ENCODE measurements at regions not wholly inside any gene's neighbourhood (a gene's known extent, or its start where the extent isn't known, plus 50 kb on each side); places are given as distances from the start of the nearest gene placed in this dataset.

DNA sequence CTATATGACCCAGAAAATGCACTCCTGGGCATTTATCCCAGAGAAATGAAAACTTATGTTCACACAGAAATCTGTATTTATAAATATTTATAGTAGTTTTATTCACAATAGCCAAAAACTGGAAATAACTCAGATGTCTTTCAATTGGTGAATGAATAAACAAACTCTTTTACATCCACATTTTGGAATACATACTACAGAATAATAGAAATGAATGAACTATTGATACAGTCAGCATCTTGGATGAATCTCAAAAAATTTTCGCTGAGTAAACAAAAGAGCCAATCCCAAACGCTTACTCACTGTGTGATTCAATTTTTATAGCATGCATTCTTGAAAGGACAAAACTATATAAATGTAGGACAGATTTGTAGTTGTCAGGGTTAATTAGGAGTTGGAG, 75.1 kb upstream of the HTR2C start:
- TF ChIP-seq, protein P1, sequence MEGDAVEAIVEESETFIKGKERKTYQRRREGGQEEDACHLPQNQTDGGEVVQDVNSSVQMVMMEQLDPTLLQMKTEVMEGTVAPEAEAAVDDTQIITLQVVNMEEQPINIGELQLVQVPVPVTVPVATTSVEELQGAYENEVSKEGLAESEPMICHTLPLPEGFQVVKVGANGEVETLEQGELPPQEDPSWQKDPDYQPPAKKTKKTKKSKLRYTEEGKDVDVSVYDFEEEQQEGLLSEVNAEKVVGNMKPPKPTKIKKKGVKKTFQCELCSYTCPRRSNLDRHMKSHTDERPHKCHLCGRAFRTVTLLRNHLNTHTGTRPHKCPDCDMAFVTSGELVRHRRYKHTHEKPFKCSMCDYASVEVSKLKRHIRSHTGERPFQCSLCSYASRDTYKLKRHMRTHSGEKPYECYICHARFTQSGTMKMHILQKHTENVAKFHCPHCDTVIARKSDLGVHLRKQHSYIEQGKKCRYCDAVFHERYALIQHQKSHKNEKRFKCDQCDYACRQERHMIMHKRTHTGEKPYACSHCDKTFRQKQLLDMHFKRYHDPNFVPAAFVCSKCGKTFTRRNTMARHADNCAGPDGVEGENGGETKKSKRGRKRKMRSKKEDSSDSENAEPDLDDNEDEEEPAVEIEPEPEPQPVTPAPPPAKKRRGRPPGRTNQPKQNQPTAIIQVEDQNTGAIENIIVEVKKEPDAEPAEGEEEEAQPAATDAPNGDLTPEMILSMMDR (IDR thresholded peaks at IDR 0.05 in 2 of 3, conservative IDR thresholded peaks at IDR 0.05 in 1 of 3; ENCODE audit: borderline replicate concordance in 1 of 3, insufficient read depth in 1 of 3, low read depth in 2 of 3, low read length in 2 of 3) = no peak
- TF ChIP-seq POLR2A (IDR thresholded peaks at IDR 0.05; ENCODE audit: borderline replicate concordance, extremely low read depth, insufficient read depth, insufficient read length) (no peak), EZH2phosphoT487 (IDR thresholded peaks at IDR 0.05; ENCODE audit: borderline replicate concordance) (no peak), CBX3 (IDR thresholded peaks at IDR 0.05; ENCODE audit: low read depth) (no peak), EZH2 (IDR thresholded peaks at IDR 0.05) (no peak), FOSL1 (IDR thresholded peaks at IDR 0.05; ENCODE audit: low read depth) (no peak), JUND (IDR thresholded peaks at IDR 0.05) (no peak)
- TF ChIP-seq, protein P2, sequence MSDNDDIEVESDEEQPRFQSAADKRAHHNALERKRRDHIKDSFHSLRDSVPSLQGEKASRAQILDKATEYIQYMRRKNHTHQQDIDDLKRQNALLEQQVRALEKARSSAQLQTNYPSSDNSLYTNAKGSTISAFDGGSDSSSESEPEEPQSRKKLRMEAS (IDR thresholded peaks at IDR 0.05) = no peak
